ENCODE measurements at regions not wholly inside any gene's neighbourhood (a gene's known extent, or its start where the extent isn't known, plus 50 kb on each side); places are given as distances from the start of the nearest gene placed in this dataset.
"Not testable (repeated sequence)": the region's sequence is repeated elsewhere in the genome, so short reads cannot be mapped to it uniquely, and the experiment has no call there.

DNA sequence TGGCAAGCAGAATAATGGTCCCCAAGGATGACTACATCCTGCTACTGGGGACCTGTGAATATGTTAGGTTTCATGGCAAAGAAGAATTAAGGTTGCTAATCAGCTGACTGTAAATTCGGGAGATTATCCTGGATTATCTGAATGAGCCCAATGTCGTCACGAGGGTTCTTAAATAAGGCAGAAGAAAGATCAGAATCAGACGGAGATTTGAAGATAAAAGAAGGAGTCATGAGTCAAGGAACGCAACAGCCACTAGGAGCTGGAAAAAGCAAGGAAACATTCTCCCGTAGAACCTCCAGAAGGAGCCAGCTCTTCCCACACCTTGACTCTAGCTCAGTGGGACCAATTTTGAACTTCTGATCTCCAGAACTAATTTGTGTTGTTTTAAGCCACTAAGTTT is 82.9 kb upstream of the APBB1IP start:
- no peak for DNase-seq (ENCODE audit: low spot score)

DNA sequence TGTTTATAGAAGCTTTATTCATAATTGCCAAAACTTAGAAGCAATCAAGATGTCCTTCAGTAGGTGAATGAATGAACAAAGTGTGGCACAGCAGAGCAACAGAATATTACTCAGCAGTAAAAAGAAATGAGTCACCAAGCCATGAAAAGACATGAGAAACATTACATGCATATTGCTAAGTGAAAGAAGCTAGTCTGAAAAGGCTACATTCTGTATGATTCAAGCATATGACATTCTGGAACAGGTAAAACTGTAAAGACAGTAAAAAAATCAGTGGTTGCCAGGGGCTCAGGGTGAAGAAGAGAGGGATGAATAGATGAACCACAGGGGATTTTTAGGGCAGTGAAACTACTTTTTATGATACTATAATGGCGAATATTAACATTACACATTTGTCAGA is 80.9 kb upstream of the APBB1IP start:
- DNase-seq (ENCODE audit: low spot score) = no peak

DNA sequence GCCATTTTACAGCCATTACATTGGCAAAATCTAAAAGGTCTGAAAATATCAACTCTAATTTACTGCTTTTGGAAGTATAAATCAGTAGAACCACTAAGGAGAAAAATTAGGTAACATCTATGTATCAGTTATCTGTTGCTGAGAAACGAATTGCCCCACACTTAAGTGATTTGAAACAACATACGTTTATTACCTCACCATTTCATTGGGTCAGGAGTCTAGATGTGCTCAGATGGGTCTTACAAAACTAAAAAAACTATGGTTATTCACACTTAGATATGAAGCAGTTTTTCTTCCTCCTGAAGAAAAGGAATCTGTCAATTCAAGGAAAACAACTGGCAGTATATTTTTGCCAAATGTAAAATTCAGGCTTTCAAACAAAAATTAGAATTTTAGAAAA is 80.1 kb upstream of the APBB1IP start:
- DNase-seq (ENCODE audit: low spot score) = no peak

DNA sequence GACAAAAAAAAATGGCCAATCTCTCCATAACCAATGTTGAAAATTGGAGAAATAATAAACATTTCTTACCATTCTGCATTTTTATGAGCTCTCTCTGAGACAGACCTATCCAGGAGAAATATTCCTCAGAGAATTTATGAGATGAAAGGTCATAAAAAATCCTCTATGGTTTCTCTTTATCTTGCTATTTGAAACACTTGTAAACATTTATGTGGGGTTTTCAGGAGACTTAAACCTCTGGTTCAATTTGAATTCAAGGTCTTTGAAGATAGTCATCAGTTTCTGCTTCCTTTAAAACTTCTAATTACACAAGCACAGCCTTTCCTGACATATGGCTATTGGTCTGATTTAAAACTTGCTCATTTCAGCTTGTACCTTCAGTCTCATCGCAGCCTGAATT is 78.5 kb upstream of the APBB1IP start:
- DNase-seq (ENCODE audit: low spot score) = no peak

DNA sequence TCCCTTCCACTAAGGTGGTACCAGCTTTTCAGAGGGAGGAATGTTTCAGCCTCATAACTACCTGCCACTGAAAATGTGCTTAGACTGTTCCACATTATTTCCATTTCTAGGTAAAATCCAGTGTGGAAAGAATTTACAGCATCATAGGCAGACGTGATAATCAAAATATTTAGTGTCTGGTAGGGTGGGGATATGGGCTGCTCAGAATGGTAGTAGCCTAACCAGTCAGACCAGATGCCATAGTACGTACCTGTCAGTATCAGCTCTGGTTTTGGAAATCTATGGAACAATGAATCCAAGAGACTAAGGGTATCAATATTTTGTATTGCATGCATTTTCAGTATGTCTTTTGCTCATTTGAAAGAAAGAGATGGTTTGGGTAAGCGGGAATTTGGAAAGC is 76.8 kb upstream of the APBB1IP start:
- no peak for DNase-seq (ENCODE audit: low spot score)

DNA sequence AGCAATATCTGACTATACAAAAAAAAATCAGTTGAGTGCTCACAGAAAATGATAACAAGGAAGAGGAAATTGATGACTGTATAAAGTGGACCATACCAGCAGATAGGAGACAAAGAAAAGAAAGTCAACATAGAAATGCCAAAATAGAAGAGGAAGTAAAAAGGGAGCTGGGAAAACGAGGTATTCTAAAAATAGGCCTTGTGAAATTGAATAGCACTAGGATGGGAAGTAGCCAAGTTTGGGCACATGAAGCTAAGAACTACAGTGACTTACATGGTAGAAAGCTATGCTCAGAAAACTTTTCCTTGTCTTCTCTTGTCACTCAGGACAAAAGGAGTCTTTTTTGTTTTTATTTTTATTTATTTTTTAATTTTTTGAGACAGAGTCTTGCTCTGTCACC is 76.2 kb upstream of the APBB1IP start:
- DNase-seq (ENCODE audit: low spot score) = peak; percentile 61

DNA sequence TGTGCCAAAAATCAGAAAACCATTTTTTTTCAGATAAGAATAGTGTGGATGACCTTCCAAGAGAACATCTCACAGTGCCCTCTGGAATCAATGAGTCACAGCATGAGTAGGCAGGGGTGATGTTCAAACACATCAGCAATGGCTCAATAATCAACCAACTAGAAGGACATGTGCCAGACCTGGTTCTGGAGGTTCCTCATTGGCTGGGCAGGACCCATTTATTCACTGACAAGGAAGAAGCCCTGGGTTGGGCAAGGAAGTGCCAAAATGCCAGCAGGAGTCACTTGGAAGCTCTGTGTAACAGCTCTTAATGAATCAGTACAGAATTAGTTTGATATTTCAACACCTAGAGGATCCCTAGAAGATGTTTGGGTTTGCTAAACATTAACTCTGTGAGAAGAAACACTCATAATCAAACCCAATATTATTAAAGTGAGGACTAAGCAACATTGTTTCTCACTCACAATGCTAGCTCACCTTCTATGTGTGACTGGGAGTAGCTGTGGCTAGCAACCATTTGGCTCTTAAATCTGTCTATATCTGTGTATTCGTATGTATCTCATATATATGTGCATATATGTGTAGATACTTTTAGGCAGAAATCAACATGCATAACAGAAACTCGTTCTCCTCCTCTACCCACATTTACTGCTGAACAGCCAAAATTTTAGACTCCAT is 72.3 kb upstream of the APBB1IP start:
- no peak for DNase-seq (ENCODE audit: low spot score)

DNA sequence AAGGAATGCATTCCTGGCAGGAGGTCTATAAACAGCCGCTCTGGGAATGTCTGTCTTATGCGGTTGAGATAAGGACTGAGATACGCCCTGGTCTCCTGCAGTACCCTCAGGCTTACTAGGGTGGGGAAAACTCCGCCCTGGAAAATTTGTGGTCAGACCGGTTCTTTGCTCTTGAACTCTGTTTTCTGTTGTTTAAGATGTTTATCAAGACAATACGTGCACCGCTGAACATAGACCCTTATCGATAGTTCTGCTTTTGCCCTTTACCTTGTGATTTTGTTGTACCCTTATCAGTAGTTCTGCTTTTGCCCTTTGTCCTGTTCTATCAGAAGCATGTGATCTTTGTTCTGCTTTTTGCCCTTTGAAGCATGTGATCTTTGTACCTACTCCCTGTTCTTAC is 71.1 kb upstream of the APBB1IP start:
- not testable (repeated sequence) for DNase-seq (ENCODE audit: low spot score)

DNA sequence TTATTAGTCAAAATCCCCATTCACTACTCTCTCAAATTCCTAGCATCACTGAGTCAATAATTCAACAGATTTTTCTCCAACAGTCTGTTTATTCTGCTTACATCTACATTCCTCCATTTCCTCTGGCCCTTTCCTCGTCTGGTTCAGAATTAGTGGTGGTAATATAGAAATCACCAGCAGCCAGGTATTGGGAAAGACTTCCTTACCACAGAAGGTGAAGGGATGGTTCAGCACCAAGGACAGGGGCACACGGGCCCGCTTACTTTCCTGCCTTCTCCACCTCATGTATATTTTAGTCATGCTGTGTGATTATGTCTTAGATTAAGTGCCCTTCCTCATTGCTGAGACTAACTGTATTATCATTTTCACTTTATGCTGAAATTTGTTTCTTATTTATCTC is 70.4 kb upstream of the APBB1IP start:
- DNase-seq (ENCODE audit: low spot score) = no peak

DNA sequence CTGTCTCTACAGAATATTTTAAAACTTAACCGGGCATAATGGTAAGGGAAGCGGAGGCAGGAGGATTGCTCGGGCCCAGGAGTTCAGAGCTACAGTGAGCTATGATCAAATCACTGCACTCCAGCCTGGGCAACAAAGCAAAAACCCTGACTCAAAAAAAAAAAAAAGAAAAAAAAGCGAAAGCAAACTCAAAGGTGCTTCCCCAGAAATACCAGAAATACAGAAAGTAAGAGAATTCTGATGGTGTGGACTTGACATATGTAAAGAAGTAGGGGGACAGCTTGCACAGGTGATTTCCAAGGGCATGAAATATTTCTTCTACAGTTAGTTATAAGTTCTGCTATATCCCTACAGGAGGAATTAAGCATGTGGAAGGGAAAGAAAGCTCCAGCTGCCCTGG is 69.7 kb upstream of the APBB1IP start:
- DNase-seq (ENCODE audit: low spot score) = no peak

DNA sequence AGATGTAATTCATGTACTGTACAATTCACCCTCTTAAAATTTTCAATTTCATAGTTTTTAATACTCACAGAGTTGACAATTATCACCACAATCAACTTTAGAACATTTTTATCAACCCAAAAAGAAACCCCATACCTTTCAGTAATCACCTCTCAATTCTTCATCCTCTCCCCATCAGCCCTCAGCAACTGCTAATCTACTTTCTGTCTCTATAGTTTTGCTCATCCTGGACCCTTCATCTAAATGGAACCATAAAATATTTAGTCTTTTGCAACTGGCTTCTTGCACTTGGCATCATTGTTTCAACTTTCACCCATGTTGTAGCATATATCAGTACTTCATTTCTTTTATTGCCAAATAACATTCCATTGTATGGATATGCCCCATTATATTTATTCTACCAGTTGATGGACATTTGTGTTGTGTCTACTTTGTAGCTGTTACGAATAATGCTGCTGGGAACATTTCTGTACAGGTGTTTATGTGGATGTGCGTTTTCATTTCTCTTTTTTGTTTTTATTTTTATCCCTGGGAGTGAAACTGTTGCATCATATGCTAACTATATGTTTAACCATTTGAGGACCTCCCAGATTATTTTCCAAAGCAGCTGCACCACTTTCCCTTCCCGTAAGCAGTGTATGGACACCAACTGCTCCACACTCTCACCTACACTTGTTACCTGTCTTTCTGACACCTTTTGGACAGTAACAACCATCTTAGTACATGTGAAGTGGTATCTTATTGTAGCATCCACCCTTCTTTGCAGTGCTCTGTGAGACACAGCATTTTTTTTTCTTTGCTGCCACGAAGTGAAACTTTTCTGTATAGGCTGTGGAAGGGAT is 65.4 kb upstream of the APBB1IP start:
- DNase-seq (ENCODE audit: low spot score) = peak; percentile 29

DNA sequence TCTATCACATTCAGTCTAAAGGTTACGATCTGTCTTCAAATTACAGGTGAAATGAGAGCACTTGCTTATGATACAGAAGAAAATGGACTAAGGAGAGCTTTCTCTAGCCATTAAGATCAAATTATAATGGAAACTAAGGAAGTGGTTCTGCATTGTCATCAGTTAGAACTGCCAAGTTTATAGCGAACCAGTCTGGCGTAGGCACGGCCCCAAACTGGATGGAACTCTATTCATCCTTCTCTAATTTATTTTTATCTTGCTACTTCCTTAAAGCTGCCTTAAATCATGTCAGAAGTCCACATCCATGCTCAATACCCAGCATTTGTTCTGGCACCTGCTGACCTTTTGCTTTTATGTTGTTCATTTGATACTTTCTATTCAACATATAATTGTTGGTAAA is 63.7 kb upstream of the APBB1IP start:
- DNase-seq (ENCODE audit: low spot score) = peak; percentile 69

DNA sequence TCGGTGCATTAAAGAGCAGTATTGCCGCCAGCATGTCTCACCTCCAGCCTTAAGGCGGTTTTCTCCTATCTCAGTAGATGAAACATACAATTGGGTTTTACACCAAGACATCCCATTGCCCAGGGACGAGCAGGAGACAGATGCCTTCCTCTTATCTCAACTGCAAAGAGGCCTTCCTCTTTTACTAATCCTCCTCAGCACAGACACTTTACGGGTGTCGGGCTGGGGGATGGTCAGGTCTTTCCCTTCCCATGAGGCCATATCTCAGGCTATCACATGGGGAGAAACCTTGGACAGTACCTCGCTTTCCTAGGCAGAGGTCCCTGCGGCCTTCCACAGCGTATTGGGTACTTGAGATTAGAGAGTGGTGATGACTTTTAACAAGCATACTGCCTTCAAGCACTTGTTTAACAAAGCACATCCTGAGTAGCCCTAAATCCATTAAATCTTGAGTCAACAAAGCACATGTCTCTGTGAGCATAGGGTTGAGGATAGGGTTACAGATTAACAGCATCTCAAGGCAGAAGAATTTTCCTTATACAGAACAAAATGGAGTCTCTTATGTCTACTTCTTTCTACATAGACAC is 60.8 kb upstream of the APBB1IP start:
- DNase-seq (ENCODE audit: low spot score) = not testable (repeated sequence)

DNA sequence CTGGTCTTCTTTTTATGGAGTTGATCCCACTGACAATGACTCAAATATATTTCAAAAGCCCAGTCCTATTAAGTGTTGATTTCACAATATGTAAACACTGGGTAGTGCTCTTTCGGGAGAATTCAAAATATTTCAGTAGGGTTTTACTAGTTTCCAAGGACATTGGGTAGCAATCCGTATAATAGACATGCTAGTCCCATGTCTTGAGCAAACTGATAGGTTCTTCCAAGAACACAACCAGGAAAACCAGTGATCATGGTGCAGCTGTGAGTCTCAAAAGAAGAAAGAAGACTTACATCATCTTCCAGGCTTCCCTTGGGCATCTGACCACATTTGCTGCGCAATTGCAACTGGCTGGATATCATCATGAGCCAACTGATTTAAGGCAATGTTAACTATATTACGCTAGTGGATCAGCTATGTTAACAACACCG is 59.3 kb upstream of the APBB1IP start:
- DNase-seq (ENCODE audit: low spot score) = no peak

DNA sequence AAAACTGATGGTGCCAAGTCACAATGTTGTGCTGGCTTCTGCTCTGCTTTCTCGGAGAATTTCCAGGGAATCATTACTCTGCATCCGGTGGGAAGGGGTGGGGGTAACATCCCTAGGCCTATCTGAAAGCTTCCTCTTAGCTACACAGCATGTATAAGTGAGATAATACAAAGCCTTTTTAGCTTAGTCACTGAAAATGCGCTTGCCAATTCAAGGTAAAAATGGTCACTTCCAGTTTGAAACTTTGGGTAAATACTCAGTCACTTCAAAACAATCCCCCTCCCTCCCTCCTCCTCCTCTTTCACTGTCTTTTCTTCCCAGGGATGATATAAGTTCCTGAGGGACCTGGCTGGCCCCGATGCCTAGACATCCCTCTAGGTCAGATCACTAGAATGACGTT is 57.3 kb upstream of the APBB1IP start:
- DNase-seq (ENCODE audit: low spot score) = no peak

DNA sequence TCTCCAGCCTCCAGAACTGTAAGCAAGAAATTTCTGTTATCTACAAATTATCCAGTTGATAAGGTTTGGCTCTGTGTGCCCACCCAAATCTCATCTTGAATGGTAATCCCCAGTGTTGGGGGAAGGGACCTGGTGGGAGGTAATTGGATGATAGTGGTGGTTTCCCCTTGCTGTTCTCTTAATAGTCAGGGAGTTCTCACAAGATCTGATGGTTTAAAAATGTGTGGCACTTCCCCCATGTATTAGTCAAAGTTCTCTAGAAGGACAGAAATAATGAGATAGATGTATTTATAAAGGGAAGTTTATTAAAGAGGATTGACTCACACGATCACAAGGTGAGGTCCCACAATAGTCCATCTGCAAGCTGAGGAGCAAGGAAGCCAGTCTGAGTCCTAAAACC is 56.2 kb upstream of the APBB1IP start:
- DNase-seq (ENCODE audit: low spot score) = no peak

DNA sequence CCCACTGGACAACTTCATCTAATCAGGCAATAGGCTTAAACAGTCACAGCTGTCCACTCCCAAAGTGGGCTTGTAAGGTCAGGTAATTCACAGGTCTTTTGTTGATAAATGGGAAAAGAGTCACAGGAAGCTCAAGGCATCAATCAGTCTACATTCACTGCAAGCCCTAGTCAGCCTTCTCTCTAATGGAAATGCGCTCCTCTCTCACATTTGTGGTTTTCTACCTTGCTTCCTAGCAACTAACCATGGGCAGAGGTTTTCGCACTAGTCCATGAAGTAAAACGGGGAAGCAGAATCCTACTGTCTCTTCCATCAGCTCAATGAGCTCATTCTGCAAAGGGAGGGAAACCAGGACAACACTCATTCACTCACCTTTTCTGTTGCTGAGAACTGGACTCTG is 53.5 kb upstream of the APBB1IP start:
- no peak for DNase-seq (ENCODE audit: low spot score)

DNA sequence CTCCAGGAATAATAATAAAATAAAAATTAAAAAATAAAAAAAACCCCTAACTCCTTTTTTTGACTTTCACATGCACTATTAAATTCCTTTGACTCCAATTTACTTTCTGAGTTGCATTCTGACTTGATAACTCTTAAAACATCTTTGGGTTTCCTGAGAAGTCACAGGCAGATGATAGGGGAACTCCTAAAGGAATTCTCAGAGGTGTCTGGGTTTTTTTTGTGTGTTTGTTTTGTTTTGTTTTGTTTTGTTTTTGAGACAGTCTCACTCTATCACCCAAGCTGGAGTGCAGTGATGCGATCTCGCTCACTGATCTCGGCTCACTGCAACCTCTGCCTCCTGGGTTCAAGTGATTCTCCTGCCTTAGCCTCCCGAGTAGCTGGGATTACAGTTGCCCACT is 52.7 kb upstream of the APBB1IP start:
- no peak for DNase-seq (ENCODE audit: low spot score)

DNA sequence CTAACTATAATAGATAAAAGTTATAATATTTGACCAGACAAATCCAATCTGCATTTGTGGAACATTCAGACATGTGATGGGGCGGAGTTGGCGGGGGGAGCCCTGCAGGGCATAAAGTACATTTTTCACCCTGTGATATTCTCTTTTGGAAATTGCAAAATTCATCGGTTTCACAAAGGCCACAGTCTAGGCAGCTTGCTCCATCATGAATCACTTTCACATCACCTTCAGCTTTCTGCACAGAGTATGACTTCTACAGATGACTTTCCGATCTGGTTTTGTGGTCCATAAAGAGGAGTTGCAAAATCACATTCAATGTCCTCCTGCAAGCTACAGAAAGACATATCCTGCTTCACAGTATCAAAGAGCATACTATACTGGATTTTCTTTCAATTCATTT is 51.4 kb upstream of the APBB1IP start:
- DNase-seq (ENCODE audit: low spot score) = peak; percentile 13
